Neural progenitor cell (in vitro differentiated cells): ENCODE measurements at regions not wholly inside any gene's neighbourhood (a gene's known extent, or its start where the extent isn't known, plus 50 kb on each side); places are given as distances from the start of the nearest gene placed in this dataset.
"Not testable (repeated sequence)": the region's sequence is repeated elsewhere in the genome, so short reads cannot be mapped to it uniquely, and the experiment has no call there.

Experiments
- DNase-seq: peaks from one replicate; pipeline ENCODE4 v3.0.0-alpha.2; 2016; ENCODE audit warnings: low spot score
- H2AFZ ChIP-seq: fragments of 200-600 bp; sonication (generic); replicated peaks from 2 replicates; pipeline ENCODE4 v1.6.1; 2016; ENCODE audit warnings: antibody characterized with exemption
- H3F3A ChIP-seq: fragments of 200-600 bp; sonication (generic); 2 replicates; pipeline ENCODE4 v1.6.1; 2016; ENCODE audit warnings: antibody characterized with exemption, low read depth
- H3K27ac ChIP-seq: fragments of 200-600 bp; sonication (generic); 2 replicates; pipeline ENCODE4 v1.5.1; 2016; ENCODE audit warnings: mild to moderate bottlenecking
- H3K27me3 ChIP-seq: fragments of 200-600 bp; sonication (generic); 2 replicates; pipeline ENCODE4 v1.6.1; 2016; ENCODE audit warnings: mild to moderate bottlenecking, moderate library complexity
- H3K36me3 ChIP-seq: fragments of 200-600 bp; sonication (generic); 2 replicates; pipeline ENCODE4 v1.5.1; 2016
- H3K4me1 ChIP-seq: fragments of 200-600 bp; sonication (generic); 2 replicates; pipeline ENCODE4 v1.6.1; 2016; ENCODE audit warnings: mixed run types
- H3K4me2 ChIP-seq: fragments of 200-600 bp; sonication (generic); 2 replicates; pipeline ENCODE4 v1.6.1; 2016
- H3K4me3 ChIP-seq: fragments of 200-600 bp; sonication (generic); 2 replicates; pipeline ENCODE4 v1.5.1; 2016
- H3K79me2 ChIP-seq: fragments of 200-600 bp; sonication (generic); 2 replicates; pipeline ENCODE4 v1.6.1; 2016; ENCODE audit warnings: low read depth
- H3K9ac ChIP-seq: fragments of 200-600 bp; sonication (generic); 2 replicates; pipeline ENCODE4 v1.6.1; 2016
- H3K9me3 ChIP-seq: fragments of 200-600 bp; sonication (generic); 2 replicates; pipeline ENCODE4 v1.5.1; 2016; ENCODE audit warnings: low read depth
- H4K20me1 ChIP-seq: fragments of 200-600 bp; sonication (generic); 2 replicates; pipeline ENCODE4 v1.6.1; 2016; ENCODE audit warnings: low read depth
- H3K27ac Mint-ChIP-seq: 3 replicates; pipeline ENCODE4 v1.8.0; 2021; ENCODE audit warnings: mixed read lengths
- H3K27me3 Mint-ChIP-seq: 2 replicates; pipeline ENCODE4 v1.8.0; 2022; ENCODE audit warnings: low read depth, mild to moderate bottlenecking, inconsistent platforms, moderate library complexity, mixed read lengths; ENCODE audit not compliant: insufficient read depth
- H3K36me3 Mint-ChIP-seq: 3 replicates; pipeline ENCODE4 v1.8.0; 2021; ENCODE audit warnings: mixed read lengths
- H3K4me1 Mint-ChIP-seq: 3 replicates; pipeline ENCODE4 v1.8.0; 2021; ENCODE audit warnings: mixed read lengths
- H3K4me3 Mint-ChIP-seq: 3 replicates; pipeline ENCODE4 v1.8.0; 2021; ENCODE audit warnings: mild to moderate bottlenecking, moderate library complexity, mixed read lengths
- H3K9me3 Mint-ChIP-seq: 3 replicates; pipeline ENCODE4 v1.8.0; 2020; ENCODE audit warnings: mixed read lengths

DNA sequence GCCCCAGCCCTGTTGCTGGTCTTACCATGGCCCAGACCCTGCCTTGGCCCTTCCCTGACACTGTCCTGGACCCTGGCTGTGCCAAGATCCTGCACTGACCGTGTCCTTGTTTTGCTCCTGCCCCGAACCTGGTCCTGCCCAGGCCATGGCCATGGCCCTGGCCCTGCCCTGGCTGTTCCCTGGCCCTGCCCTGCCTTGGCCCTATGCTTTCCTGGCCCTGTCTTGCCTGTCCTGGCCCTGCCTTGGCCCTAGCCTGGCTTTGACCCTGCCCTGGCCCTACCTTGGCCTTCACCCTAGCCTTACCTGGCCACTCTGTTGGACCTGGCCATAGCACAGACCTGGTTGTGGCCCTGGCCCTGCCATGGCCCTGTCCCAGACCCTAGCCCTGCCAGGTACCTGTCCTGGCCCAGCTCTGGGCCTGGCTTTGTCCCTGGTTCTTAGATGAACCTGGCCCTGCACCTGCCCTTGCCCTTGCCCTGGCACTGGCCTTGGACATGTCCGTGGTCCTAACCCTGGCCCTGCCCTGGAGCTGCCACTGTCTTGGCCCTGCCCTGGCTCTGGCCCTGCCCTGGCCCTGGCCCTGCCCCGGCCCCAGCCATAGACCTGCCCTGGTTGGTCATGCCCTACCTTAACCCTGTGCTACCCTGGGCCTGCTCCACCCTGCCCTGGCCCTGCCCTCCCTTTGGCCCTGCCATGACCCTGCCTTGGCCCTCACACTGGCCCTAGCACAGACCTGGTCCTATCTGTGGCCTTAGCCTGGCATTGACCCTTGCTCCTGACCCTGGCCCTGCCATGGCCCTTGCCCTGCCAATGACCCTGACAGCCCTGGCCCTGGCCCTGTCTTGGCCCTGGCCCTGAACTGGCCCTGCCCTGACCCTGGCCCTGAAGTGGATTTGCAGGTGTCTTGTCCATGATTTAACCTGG lies 238.1 kb downstream of the GOLGA6L6 start:
- not testable (repeated sequence) for H2AFZ ChIP-seq, H3F3A ChIP-seq, H3K4me1 Mint-ChIP-seq, H3K27ac Mint-ChIP-seq, H3K9ac ChIP-seq, H3K4me3 ChIP-seq, H3K4me1 ChIP-seq, H3K36me3 Mint-ChIP-seq, H3K4me3 Mint-ChIP-seq, H4K20me1 ChIP-seq, DNase-seq, H3K4me2 ChIP-seq, H3K27ac ChIP-seq, H3K27me3 ChIP-seq, H3K79me2 ChIP-seq, H3K36me3 ChIP-seq
- Mint-ChIP-seq H3K27me3 (peaks cover 15% of the 10 kb centered on the region), H3K9me3 (peaks cover 59% of the 10 kb centered on the region)
- peaks cover 42% of the 10 kb centered on the region for H3K9me3 ChIP-seq

DNA sequence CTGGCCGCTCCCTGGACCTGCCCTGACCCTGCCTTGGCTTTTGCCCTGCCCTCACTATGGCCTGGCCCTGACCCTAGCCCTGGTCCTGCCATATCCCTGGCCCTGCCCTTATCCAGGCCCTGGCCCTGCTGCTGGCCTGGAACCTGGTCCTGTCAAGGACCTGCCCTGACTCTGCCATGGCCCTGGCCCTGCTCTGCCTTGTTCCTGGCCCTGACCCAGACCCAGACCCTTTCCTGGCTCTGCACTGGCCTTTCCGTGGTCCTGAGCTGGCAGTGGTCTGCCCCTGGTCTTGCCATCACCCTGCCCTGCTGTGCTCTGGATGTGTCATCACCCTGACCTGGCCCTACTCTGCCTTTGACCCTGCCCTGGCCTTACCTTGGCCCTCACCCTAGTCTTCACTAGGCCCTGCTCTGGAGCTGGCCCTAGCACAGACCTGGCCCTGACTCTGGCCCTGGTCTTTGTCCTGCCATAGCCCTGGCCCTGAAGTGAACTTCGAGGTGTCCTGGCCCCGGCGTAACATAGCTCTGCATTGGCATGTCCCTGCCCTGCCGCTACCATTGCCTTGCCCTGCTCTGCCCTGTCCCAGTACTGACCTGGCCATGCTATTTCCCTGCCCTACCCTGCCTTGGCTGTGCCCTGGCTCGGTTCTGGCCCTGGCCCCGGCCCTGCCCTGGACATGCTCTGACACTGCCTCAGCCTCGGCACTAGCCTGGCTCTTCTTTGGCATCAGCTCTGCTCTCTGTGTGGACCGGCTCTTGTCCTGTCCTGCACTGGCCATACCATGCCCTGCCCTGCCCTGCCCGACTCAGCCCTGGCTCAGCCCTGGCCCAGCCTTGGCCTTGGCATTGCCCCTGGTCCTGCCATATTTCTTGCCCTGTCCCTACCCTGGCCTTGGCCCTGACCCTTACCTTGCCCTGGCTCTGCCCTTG lies 239.2 kb downstream of the GOLGA6L6 start:
- H3K4me3 Mint-ChIP-seq, H3K4me1 ChIP-seq, H3K4me2 ChIP-seq, H3K9ac ChIP-seq, H3K79me2 ChIP-seq, H2AFZ ChIP-seq, H3K4me3 ChIP-seq, H3K27ac ChIP-seq, H3K36me3 Mint-ChIP-seq, DNase-seq, H3K27ac Mint-ChIP-seq, H3F3A ChIP-seq, H4K20me1 ChIP-seq, H3K27me3 ChIP-seq, H3K4me1 Mint-ChIP-seq, H3K36me3 ChIP-seq: not testable (repeated sequence)
- peaks cover 38% of the 10 kb centered on the region for H3K9me3 ChIP-seq
- Mint-ChIP-seq H3K9me3 (peaks cover 65% of the 10 kb centered on the region), H3K27me3 (peaks cover 17% of the 10 kb centered on the region)

DNA sequence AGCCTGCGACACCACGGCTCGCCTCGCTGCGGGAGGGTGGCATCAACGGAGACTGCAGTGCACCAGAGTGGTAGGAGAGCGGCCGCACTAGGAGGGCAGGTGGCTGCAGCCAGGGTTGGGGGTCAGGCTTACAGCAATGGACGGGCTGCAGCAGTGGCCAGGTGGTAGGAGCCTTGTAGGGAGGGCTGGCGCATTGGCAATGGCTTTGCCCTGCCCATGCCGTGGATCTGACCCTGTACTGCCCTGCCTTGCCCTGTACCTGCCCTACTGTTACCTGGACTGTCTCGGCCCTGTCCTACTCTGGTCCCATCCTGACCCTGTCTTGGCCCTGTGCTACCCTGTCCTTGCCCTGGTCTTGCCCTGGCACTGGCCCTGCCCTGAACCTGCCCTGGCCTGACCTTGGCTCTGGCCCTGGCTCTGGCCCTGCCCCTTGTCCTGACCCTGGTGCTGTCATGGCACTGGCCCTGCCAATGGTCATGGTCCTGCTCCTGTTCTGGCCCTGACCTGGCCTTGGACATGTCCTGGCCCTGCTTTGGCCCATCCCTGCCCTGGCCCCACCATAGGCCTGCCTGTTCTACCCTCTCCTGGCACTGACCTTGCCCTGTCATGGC lies 240.0 kb downstream of the GOLGA6L6 start:
- not testable (repeated sequence) for H3F3A ChIP-seq, H3K36me3 Mint-ChIP-seq, H2AFZ ChIP-seq, H3K27me3 ChIP-seq, H3K4me3 ChIP-seq, H4K20me1 ChIP-seq, H3K79me2 ChIP-seq, H3K4me1 Mint-ChIP-seq, DNase-seq, H3K9ac ChIP-seq, H3K27ac ChIP-seq, H3K4me1 ChIP-seq, H3K36me3 ChIP-seq, H3K4me3 Mint-ChIP-seq, H3K4me2 ChIP-seq, H3K27ac Mint-ChIP-seq
- peaks cover 17% of the 10 kb centered on the region for H3K27me3 Mint-ChIP-seq
- peaks cover 68% of the 10 kb centered on the region for H3K9me3 Mint-ChIP-seq
- H3K9me3 ChIP-seq, result peaks cover 39% of the 10 kb centered on the region

DNA sequence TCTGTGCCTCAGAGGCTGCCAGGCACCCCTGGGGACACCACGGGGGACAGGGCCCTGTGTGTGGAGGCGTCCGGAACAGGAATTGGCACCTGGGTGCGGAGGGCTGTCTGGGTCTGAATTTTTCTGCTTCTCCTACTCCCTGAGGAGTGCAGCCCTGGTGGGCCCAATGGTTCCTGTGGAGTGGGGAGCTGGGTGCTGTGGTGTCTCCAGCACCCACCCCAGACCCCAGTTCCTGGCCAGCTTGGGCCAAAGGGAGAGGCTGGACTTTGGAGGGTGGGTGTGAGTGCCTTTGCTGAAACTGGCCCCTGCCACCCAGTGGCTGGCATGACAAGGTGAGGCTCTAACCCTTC lies 240.6 kb downstream of the GOLGA6L6 start:
- not testable (repeated sequence) for H3K36me3 ChIP-seq, H3K9ac ChIP-seq, H3K4me3 Mint-ChIP-seq, H3K36me3 Mint-ChIP-seq, H2AFZ ChIP-seq, DNase-seq, H3K4me2 ChIP-seq, H3F3A ChIP-seq, H3K4me1 ChIP-seq, H3K4me3 ChIP-seq, H4K20me1 ChIP-seq, H3K79me2 ChIP-seq, H3K27me3 ChIP-seq, H3K27ac Mint-ChIP-seq, H3K4me1 Mint-ChIP-seq, H3K27ac ChIP-seq
- Mint-ChIP-seq H3K27me3 (peaks cover 21% of the 10 kb centered on the region), H3K9me3 (peaks cover 73% of the 10 kb centered on the region)
- peaks cover 45% of the 10 kb centered on the region for H3K9me3 ChIP-seq

DNA sequence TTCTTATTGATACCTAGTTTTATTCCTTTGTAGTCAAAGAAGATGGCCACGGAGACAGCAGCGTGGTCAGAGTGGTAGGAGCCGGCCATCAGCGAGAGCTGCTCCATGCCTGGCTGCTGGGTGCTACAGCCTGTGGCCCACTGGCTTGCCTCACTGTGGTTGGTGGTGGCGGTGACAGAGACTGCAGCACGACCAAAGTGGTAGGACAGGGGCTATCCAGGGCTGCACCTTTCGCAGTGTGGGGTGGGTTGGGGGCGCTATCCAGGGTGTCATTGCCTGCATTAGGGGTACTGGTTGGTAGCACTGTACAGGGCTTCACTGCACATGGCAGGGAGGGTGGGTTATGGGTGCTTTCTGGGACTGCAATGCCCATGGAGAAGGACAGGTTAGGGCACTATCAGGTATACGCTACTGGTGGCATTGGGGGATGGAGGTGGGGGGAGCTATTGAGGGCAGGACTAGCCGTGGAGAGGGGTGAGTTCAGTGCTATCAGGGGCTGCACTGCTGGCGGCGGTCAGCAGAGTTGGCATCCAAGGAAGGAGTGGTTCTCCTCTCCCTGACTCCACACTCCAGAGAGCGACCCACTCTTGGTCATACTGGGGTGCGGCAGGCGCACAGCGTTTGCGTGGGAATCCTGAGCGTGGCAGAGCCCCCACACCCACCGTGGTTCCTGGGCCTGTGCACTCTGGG lies 241.1 kb downstream of the GOLGA6L6 start:
- DNase-seq, H3K4me3 ChIP-seq, H2AFZ ChIP-seq, H3K4me2 ChIP-seq, H3F3A ChIP-seq, H3K36me3 Mint-ChIP-seq, H3K9ac ChIP-seq, H3K27ac ChIP-seq, H4K20me1 ChIP-seq, H3K4me1 Mint-ChIP-seq, H3K27ac Mint-ChIP-seq, H3K4me1 ChIP-seq, H3K4me3 Mint-ChIP-seq, H3K36me3 ChIP-seq, H3K27me3 ChIP-seq, H3K79me2 ChIP-seq: not testable (repeated sequence)
- Mint-ChIP-seq H3K9me3 (peaks cover 76% of the 10 kb centered on the region), H3K27me3 (peaks cover 21% of the 10 kb centered on the region)
- H3K9me3 ChIP-seq, result peaks cover 50% of the 10 kb centered on the region

DNA sequence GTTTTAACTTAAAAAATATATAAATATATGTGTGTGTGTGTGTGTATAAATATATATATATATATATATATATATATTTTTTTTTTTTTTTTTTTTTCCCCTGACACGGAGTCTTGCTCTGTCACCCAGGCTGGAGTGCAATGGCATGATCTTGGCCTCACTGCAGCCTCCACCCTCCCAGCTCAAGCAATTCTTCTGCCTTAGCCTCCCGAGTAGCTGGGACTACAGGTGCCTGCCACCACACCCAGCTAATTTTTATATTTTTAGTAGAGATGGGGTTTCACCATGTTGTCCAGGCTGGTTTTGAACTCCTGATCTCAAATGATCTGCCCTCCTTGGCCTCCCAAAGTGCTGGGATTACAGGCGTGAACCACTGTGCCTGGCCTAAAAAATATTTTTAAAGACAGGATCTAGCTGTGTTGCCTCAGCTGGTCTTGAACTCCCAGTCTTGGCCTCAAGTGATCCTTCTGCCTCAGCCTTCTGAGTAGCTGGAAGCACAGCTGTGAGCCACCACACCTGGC lies 243.9 kb downstream of the GOLGA6L6 start:
- not testable (repeated sequence) for H3K36me3 Mint-ChIP-seq, H4K20me1 ChIP-seq
- peaks cover 62% of the 10 kb centered on the region for H3K9me3 Mint-ChIP-seq

DNA sequence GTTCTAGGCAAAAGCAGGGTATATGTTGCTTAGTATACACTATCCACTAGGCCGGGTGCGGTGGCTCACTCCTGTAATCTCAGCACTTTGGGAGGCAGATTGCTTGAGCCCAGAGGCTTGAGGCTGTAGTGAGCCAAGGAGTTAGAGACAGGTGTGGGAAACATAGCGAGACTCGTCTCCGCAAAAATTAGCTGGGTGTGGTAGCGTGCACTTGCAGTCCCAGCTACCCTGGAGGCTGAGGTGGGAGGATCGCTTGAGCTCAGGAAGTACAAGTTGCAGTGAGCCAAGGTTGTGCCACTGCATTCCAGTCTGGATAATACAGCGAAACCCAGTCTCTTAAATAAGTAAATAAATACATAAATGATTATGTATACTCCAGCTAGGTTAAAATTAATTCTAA lies 245.3 kb downstream of the GOLGA6L6 start:
- not testable (repeated sequence) for H3K4me1 Mint-ChIP-seq
- H3K9me3 ChIP-seq, result peaks cover 70% of the 10 kb centered on the region
- peaks cover 11% of the 10 kb centered on the region for H3K27me3 Mint-ChIP-seq

More for the DNA sequence above, 243.9 kb downstream of the GOLGA6L6 start:
- H3K4me2 ChIP-seq, H3K4me1 ChIP-seq, H3F3A ChIP-seq, H3K79me2 ChIP-seq, H3K27me3 ChIP-seq, DNase-seq, H3K4me3 Mint-ChIP-seq, H3K36me3 ChIP-seq, H3K9ac ChIP-seq, H2AFZ ChIP-seq, H3K27ac ChIP-seq, H3K27ac Mint-ChIP-seq, H3K4me3 ChIP-seq, H3K4me1 Mint-ChIP-seq: not testable (repeated sequence)
- H3K27me3 Mint-ChIP-seq, result peaks cover 16% of the 10 kb centered on the region
- H3K9me3 ChIP-seq, result peaks cover 64% of the 10 kb centered on the region

More for the DNA sequence above, 245.3 kb downstream of the GOLGA6L6 start:
- not testable (repeated sequence) for H3K4me3 ChIP-seq, H3K36me3 Mint-ChIP-seq, H2AFZ ChIP-seq, DNase-seq, H3K4me2 ChIP-seq, H3K36me3 ChIP-seq, H3K9ac ChIP-seq, H3K4me3 Mint-ChIP-seq, H3K27me3 ChIP-seq, H4K20me1 ChIP-seq, H3F3A ChIP-seq, H3K79me2 ChIP-seq, H3K4me1 ChIP-seq, H3K27ac ChIP-seq, H3K27ac Mint-ChIP-seq
- peaks cover 49% of the 10 kb centered on the region for H3K9me3 Mint-ChIP-seq
